GM18520 (cell line): ENCODE measurements at regions not wholly inside any gene's neighbourhood (a gene's known extent, or its start where the extent isn't known, plus 50 kb on each side); places are given as distances from the start of the nearest gene placed in this dataset.
"Not testable (repeated sequence)": the region's sequence is repeated elsewhere in the genome, so short reads cannot be mapped to it uniquely, and the experiment has no call there.

Source experiments
- ATAC-seq: cut with Tn5 transposase; IDR thresholded peaks from one replicate; pipeline ENCODE4 v1.9.1; 2021; ENCODE audit not compliant: unreplicated experiment

GRCh38 chr2:105502625-105503334 is 103.9 kb upstream of the FHL2 start:
- no peak for ATAC-seq

GRCh38 chr2:105498281-105498846 is 99.5 kb upstream of the FHL2 start:
- no peak for ATAC-seq

- ATAC-seq: no peak
These were observed 98.2 kb upstream of the FHL2 start for GRCh38 chr2:105497094-105497493.

- no peak for ATAC-seq
These were observed 97.4 kb upstream of the FHL2 start for GRCh38 chr2:105496271-105496670.

GRCh38 chr2:105494683-105495425 is 96.0 kb upstream of the FHL2 start:
- no peak for ATAC-seq

GRCh38 chr2:105490956-105491355 is 92.1 kb upstream of the FHL2 start:
- ATAC-seq: no peak

- ATAC-seq: no peak
These were observed 91.4 kb upstream of the FHL2 start for GRCh38 chr2:105490204-105490603.

GRCh38 chr2:105489168-105489878 is 90.5 kb upstream of the FHL2 start:
- ATAC-seq: no peak

GRCh38 chr2:105488285-105488684 is 89.4 kb upstream of the FHL2 start:
- ATAC-seq: no peak

GRCh38 chr2:105487142-105488069 is 88.6 kb upstream of the FHL2 start:
- ATAC-seq: no peak

- no peak for ATAC-seq
These were observed 87.9 kb upstream of the FHL2 start for GRCh38 chr2:105486762-105487141.

GRCh38 chr2:105478670-105479069 is 79.8 kb upstream of the FHL2 start:
- ATAC-seq: no peak

- not testable (repeated sequence) for ATAC-seq
These were observed 78.3 kb upstream of the FHL2 start for GRCh38 chr2:105477050-105477620.

GRCh38 chr2:105473011-105473410 is 74.2 kb upstream of the FHL2 start:
- no peak for ATAC-seq

- ATAC-seq: no peak
These were observed 72.1 kb upstream of the FHL2 start for GRCh38 chr2:105470979-105471378.

- ATAC-seq: no peak
These were observed 70.9 kb upstream of the FHL2 start for GRCh38 chr2:105469781-105470180.

- ATAC-seq: no peak
These were observed 69.8 kb upstream of the FHL2 start for GRCh38 chr2:105468582-105469042.

- no peak for ATAC-seq
These were observed 65.5 kb upstream of the FHL2 start for GRCh38 chr2:105464325-105464724.

- ATAC-seq: no peak
These were observed 61.3 kb upstream of the FHL2 start for GRCh38 chr2:105460048-105460732.

GRCh38 chr2:105458076-105458475 is 59.2 kb upstream of the FHL2 start:
- no peak for ATAC-seq
